Mesodermal cell (in vitro differentiated cells): ENCODE measurements at regions not wholly inside any gene's neighbourhood (a gene's known extent, or its start where the extent isn't known, plus 50 kb on each side); places are given as distances from the start of the nearest gene placed in this dataset.
"Not testable (repeated sequence)": the region's sequence is repeated elsewhere in the genome, so short reads cannot be mapped to it uniquely, and the experiment has no call there.

ENCODE experiments used
- H3K27ac ChIP-seq: 2 replicates; pipeline ENCODE4 v1.7.0; 2013; ENCODE audit warnings: mild to moderate bottlenecking, low read depth, low read length, moderate library complexity; ENCODE audit not compliant: severe bottlenecking
- H3K36me3 ChIP-seq: 2 replicates; pipeline ENCODE4 v1.7.1; 2013; ENCODE audit warnings: mild to moderate bottlenecking, low read length, moderate library complexity; ENCODE audit not compliant: control insufficient read depth, insufficient read depth
- H3K4me1 ChIP-seq: one replicate; pipeline ENCODE4 v1.7.1; 2013; ENCODE audit warnings: mild to moderate bottlenecking, low read length; ENCODE audit not compliant: insufficient read depth, control insufficient read depth, poor library complexity, severe bottlenecking
- H3K4me3 ChIP-seq: 2 replicates; pipeline ENCODE4 v1.7.0; 2013; ENCODE audit warnings: low read length, control low read depth, mild to moderate bottlenecking; ENCODE audit not compliant: insufficient read depth, poor library complexity, severe bottlenecking; ENCODE audit errors: extremely low read depth
- H3K9me3 ChIP-seq: 2 replicates; pipeline ENCODE4 v1.7.1; 2013; ENCODE audit warnings: mild to moderate bottlenecking, low read length, moderate library complexity; ENCODE audit not compliant: control insufficient read depth
- WGBS, 2 experiments: methylation state at CpG; one replicate each; pipeline ENCODE4 v1.1.5; 2013; ENCODE audit warnings: missing lambda C conversion rate in 2 of 2; ENCODE audit not compliant: insufficient coverage in 2 of 2; 5-methylcytosine and 5-hydroxymethylcytosine counted together

DNA sequence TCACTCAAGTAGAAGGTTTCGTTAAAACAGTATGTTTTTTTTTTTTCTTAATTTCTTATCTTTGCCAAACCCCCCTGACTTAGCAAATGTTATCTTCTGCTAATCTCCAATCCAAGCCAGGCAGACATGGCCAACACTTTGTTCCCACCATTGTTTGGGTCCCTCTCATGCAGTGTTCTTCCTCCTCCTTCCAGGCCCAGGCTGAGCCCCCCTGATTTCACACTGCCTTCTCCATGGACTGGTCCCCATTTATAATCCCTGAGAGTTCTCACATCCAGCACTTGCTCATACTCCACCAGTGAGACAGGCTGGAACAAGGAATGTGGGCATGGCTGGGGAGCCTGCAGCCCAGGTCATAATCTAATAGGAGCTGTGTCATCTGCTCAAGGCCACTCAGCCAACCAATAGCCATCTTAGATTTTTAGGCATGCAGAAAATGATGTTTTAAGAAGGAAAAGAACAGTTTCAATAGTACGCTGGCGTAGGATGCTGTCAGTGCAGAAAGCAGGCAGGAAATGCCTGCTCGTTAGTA is 238.4 kb upstream of the CCDC196 start:
- H3K27ac ChIP-seq, result no peak overlapping the region
- WGBS, 2 experiments, result 86 to 100% methylated on average over 3 of the region's 4 CpGs
- H3K9me3 ChIP-seq, result no peaks in the 10 kb centered on the region
- H3K36me3 ChIP-seq, result no peaks in the 10 kb centered on the region
- no peak overlapping the region for H3K4me3 ChIP-seq
- H3K4me1 ChIP-seq, result peaks cover 3% of the 10 kb centered on the region

DNA sequence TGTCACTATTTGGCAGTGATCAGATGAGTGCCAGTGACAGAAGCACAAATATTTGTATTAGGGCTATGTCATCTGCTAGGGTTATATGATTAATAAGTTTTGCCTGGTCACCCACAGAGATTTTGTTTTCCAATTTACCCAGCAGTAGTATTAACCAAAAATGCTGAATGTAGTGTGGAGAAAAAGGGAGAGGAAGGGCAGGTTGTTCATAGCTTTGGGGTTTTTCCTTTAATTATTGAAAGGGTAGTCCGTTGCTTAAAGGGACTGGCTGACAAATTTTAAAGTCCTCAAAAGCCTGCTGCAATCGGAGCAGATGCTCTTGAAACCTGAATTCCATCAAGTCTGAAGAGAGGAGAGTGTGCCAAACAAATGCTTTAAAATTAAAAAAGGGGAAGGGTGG is 237.9 kb upstream of the CCDC196 start:
- no peaks in the 10 kb centered on the region for H3K9me3 ChIP-seq
- WGBS, 2 experiments, result 73 to 94% methylated on average over 2 of the region's 2 CpGs
- H3K36me3 ChIP-seq, result no peaks in the 10 kb centered on the region
- H3K4me1 ChIP-seq, result peaks cover 3% of the 10 kb centered on the region
- H3K4me3 ChIP-seq, result no peak overlapping the region
- no peak overlapping the region for H3K27ac ChIP-seq

DNA sequence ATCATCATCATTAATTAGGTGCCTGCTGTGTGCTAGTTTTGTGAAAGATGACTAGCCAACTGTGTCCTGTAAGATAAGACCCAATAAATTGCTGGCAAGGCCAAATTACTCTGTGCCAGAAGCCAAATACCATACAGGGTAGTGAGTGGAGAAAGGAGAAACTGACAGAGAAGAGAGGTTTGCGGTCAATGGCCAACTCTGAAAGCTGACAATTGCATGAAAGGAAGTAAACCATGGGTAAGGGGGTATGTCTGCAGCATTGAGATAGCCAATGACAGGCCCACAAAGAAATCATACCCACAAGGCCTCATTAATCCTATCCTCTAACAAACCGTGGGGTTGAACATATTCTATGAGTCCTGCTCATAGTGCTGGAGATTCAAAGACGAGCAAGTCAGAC is 236.6 kb upstream of the CCDC196 start:
- no peak overlapping the region for H3K4me3 ChIP-seq
- WGBS, 2 experiments, result 86 to 92% methylated on average over 2 of the region's 3 CpGs
- no peaks in the 10 kb centered on the region for H3K36me3 ChIP-seq
- H3K27ac ChIP-seq, result no peak overlapping the region
- no peaks in the 10 kb centered on the region for H3K9me3 ChIP-seq
- H3K4me1 ChIP-seq, result peaks cover 3% of the 10 kb centered on the region

DNA sequence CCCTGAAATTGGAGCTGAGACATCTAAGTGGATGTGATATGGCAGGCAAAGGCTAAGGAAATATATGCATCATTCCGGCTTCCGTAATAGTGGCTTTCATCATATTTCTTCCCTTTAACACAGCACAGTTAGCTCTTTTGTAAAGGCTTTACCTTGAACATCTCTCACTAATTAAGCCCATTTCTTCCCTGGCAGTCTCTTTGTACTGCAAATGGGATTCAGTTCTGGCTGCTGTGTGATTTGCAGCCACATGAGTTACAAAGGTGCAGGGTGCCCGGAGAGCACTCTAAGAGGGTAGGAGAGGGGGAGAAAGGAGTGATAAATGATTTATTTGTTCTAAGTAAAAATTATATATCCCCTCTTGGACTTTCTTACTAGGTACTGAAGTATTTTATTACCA is 232.1 kb upstream of the CCDC196 start:
- H3K9me3 ChIP-seq, result no peaks in the 10 kb centered on the region
- no peaks in the 10 kb centered on the region for H3K4me1 ChIP-seq
- WGBS, 2 experiments, result 70 to 90% methylated on average over 2 of the region's 3 CpGs

DNA sequence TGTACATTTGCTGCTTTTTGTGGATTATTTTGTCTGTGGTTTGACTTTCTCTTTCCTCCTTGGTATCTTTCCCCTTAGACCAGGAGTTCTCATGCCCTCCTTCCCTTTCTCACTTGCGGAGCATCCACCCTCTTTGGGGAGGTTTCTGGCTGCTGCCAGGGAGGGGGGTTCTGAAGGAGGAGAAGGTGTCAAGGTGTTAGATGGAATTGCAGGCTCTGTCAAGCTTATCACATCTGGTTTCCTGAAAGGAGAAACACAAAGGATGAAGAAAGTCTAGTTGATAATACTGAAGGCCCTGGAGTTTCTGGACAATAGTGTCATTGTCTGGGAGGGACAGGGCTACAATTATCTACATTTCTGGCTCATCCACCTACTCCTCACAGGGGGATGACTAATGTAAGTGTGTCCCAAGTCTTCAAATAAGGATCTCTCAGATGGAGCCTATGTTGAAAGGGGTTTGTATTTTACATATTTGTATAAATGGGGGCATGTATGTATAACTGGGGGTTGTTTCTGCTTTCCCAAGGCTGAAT is 217.3 kb upstream of the CCDC196 start:
- no peaks in the 10 kb centered on the region for H3K9me3 ChIP-seq
- H3K4me3 ChIP-seq, result no peak overlapping the region
- WGBS, 2 experiments, result no CpG with 5 or more reads among the region's 1 CpG

More for the DNA sequence above, 232.1 kb upstream of the CCDC196 start:
- Histone ChIP-seq H3K27ac (no peak overlapping the region), H3K36me3 (no peaks in the 10 kb centered on the region), H3K4me3 (no peak overlapping the region)

DNA sequence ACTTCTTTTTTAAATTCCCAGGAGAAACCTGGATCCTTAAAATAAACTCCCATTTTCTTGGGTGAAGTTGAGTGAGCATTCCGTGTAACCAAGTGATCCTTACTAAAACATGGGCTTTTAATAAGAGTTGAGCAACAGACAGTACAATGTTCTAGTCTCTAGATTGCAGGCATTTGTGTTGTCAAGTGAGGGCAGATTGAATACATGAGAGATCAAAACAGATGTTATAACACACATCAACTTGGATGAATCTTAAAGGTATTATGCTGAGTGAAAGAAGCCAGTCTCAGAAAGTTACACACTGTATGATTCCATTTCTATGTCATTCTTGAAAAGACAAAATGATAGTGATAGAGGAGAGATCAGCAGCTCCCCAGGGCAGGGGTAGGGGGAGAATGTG is 213.9 kb upstream of the CCDC196 start:
- H3K9me3 ChIP-seq, result no peaks in the 10 kb centered on the region
- no peaks in the 10 kb centered on the region for H3K4me1 ChIP-seq
- H3K36me3 ChIP-seq, result no peaks in the 10 kb centered on the region
- H3K27ac ChIP-seq, result no peak overlapping the region
- no peak overlapping the region for H3K4me3 ChIP-seq
- 86% methylated on average over 1 of the region's 1 CpG; no CpG with 5 or more reads in 1 of the 2 experiments for WGBS, 2 experiments

More for the DNA sequence above, 217.3 kb upstream of the CCDC196 start:
- Histone ChIP-seq H3K36me3 (no peaks in the 10 kb centered on the region), H3K4me1 (no peaks in the 10 kb centered on the region), H3K27ac (no peak overlapping the region)

DNA sequence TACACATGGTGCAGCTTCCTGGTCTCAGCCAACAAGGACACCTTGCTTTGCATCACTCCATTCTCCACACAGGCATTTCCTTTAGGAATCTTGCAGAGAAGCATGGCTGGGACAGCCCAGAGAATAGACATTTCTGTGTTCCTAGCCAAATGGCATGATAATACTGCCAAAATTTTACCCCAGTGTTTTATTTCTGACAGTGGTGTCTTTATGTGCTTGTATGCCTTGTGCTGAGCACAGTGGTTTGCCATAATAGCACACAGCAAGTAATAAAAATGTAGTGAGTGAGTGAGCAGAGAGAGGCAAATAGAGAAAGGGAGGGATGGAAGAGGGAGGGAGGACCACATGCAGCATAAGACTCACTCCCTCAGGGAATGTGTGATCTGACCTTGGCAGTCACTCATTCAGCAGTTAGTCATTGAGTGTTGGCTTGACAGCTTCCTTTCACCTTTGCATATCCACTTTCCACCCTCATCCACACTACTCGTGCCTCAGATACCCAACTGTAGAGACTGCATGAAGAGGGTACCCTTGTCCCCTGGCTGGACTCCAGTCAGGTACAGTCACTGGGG is 212.8 kb upstream of the CCDC196 start:
- no CpG with 5 or more reads among the region's 1 CpG for WGBS, 2 experiments
- Histone ChIP-seq H3K9me3 (no peaks in the 10 kb centered on the region), H3K36me3 (no peaks in the 10 kb centered on the region), H3K27ac (no peak overlapping the region), H3K4me3 (no peak overlapping the region), H3K4me1 (no peaks in the 10 kb centered on the region)

DNA sequence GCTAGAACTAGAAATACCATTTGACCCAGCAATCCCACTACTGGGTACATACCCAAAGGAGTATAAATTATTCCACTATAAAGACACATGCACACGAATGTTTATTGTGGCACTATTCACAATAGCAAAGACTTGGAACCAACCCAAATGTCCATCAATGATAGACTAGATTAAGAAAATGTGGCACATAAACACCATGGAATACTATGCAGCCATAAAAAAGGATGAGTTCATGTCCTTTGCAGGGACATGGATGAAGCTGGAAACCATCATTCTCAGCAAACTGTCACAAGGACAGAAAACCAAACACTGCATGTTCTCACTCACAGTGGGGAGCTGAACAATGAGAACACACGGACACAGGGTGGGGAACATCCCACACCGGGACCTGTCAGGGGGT is 207.8 kb upstream of the CCDC196 start:
- not testable (repeated sequence) for H3K36me3 ChIP-seq, H3K4me1 ChIP-seq, H3K27ac ChIP-seq, H3K9me3 ChIP-seq, H3K4me3 ChIP-seq
- WGBS, 2 experiments, result no CpG with 5 or more reads among the region's 3 CpGs

DNA sequence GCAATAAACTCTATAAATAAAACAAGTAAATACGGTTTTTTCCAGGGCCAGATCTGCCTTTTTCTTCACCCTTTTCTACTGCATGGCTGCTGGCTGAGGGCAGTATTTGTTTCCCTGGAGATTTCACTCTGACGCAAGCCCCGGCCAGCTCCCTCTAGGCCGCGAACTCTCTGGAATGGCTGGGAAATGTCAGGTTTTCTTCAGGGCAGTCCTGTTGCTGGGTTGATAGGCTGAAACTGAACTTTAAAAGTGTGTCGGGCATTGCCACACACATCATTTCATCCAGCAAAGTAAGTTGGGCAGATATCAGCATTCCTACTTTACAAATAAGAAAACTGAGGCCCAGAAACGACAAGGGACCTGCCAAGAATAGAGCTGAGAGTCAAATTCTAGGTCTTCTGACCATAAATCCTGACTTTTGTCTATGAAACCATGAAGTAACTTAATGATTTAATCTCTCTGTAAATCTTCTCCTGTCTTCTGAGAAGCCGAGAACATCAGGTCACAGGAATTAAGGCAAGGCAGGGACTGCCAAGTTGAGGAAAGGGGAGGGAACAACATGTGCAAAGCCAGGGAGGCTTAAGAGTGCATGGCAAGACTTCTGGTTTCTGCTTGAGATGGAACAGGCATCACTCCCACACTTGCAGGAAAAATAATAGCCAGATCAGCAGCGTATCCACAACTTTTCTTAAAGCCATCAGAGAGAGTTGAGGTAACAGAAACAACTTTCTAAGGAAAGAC is 205.0 kb upstream of the CCDC196 start:
- Histone ChIP-seq H3K27ac (peak overlapping the region; percentile 64), H3K36me3 (no peaks in the 10 kb centered on the region), H3K9me3 (no peaks in the 10 kb centered on the region), H3K4me1 (peaks cover 5% of the 10 kb centered on the region), H3K4me3 (no peak overlapping the region)
- 90 to 95% methylated on average over 3 to 7 of the region's 9 CpGs for WGBS, 2 experiments

DNA sequence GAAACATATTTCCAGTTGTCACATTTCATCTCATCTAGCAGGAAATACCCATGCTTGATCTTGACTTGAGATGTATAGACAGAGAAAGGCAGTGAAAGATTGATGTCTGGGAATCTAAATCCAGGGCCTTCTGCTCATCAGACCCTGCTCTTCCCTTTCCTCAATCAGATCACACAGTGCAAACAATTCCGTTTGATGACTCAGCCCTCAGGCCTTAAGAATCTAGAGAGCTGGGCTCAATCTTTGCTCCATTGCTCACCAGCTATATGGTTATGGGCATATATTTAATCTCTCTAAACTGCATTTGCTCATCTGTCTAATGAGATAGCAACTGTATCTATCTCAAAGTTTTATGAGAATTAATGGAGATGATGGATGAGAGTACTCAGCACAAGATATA is 201.8 kb upstream of the CCDC196 start:
- Histone ChIP-seq H3K4me1 (peaks cover 5% of the 10 kb centered on the region), H3K27ac (no peak overlapping the region), H3K9me3 (no peaks in the 10 kb centered on the region), H3K36me3 (no peaks in the 10 kb centered on the region), H3K4me3 (no peak overlapping the region)
- 33% methylated on average over 1 of the region's 1 CpG; no CpG with 5 or more reads in 1 of the 2 experiments for WGBS, 2 experiments

DNA sequence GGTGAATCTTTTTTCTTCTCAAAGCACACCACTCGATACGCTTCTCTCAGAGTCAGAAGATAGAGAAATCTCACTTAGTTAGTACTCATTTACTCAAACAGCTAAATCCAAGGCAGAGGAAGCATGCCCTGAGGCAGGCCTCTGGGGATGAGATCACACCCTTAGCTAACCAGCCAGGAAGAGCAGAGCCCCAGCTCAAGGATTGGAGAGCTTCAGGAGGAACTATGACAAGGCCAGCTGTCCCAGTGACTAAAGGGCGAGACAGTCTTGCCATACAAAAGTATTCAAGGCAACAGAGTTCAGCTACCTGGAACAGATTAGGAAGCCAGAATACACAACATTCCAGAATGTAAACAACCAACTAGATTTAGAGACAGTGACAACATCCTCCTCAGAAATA is 197.7 kb upstream of the CCDC196 start:
- H3K4me3 ChIP-seq, result no peak overlapping the region
- H3K4me1 ChIP-seq, result peaks cover 5% of the 10 kb centered on the region
- H3K9me3 ChIP-seq, result no peaks in the 10 kb centered on the region
- WGBS, 2 experiments, result 89 to 100% methylated on average over 1 to 3 of the region's 3 CpGs
- no peaks in the 10 kb centered on the region for H3K36me3 ChIP-seq
- H3K27ac ChIP-seq, result no peak overlapping the region
